ENCODE measurements at regions not wholly inside any gene's neighbourhood (a gene's known extent, or its start where the extent isn't known, plus 50 kb on each side); places are given as distances from the start of the nearest gene placed in this dataset.

- DNase-seq (ENCODE audit: extremely low read depth, low read depth), result no peak
- no peak for TF ChIP-seq CTCF (IDR thresholded peaks at IDR 0.05; ENCODE audit: low read depth, low read length)
Measured at GRCh38 chr4:128711361-128711760, 98.1 kb upstream of the JADE1 start.

- no peak for TF ChIP-seq CTCF (IDR thresholded peaks at IDR 0.05; ENCODE audit: low read depth, low read length)
- DNase-seq (ENCODE audit: extremely low read depth, low read depth), result no peak
Measured at GRCh38 chr4:128709268-128709667, 100.2 kb upstream of the JADE1 start.

- no peak for TF ChIP-seq CTCF (IDR thresholded peaks at IDR 0.05; ENCODE audit: low read depth, low read length)
- peak; percentile 59 for DNase-seq (ENCODE audit: extremely low read depth, low read depth)
Measured at GRCh38 chr4:128707864-128708263, 101.6 kb upstream of the JADE1 start.

GRCh38 chr4:128703948-128704347, 105.6 kb upstream of the JADE1 start:
- TF ChIP-seq CTCF (IDR thresholded peaks at IDR 0.05; ENCODE audit: low read depth, low read length), result no peak
- DNase-seq (ENCODE audit: extremely low read depth, low read depth), result no peak

- no peak for DNase-seq (ENCODE audit: extremely low read depth, low read depth)
- no peak for TF ChIP-seq CTCF (IDR thresholded peaks at IDR 0.05; ENCODE audit: low read depth, low read length)
Measured at GRCh38 chr4:128700659-128701350, 108.7 kb upstream of the JADE1 start.

GRCh38 chr4:128698386-128698785, 111.1 kb upstream of the JADE1 start:
- no peak for DNase-seq (ENCODE audit: extremely low read depth, low read depth)
- TF ChIP-seq CTCF (IDR thresholded peaks at IDR 0.05; ENCODE audit: low read depth, low read length), result no peak

- no peak for TF ChIP-seq CTCF (IDR thresholded peaks at IDR 0.05; ENCODE audit: low read depth, low read length)
- no peak for DNase-seq (ENCODE audit: extremely low read depth, low read depth)
Measured at GRCh38 chr4:128697323-128697722, 112.2 kb upstream of the JADE1 start.

Measured in AG09319 (cell line).